ENCODE measurements at regions not wholly inside any gene's neighbourhood (a gene's known extent, or its start where the extent isn't known, plus 50 kb on each side); places are given as distances from the start of the nearest gene placed in this dataset.
A peak's percentile ranks its signal among the peaks of the same experiment; 100 is the strongest.
"Not testable (repeated sequence)": the region's sequence is repeated elsewhere in the genome, so short reads cannot be mapped to it uniquely, and the experiment has no call there.

- not testable (repeated sequence) for H3K4me3 ChIP-seq (ENCODE audit: low read depth, low read length); DNase-seq (ENCODE audit: low read depth)
Observed at GRCh38 chr4:4004036-4004435, 222.7 kb downstream of the OTOP1 start.

DNA sequence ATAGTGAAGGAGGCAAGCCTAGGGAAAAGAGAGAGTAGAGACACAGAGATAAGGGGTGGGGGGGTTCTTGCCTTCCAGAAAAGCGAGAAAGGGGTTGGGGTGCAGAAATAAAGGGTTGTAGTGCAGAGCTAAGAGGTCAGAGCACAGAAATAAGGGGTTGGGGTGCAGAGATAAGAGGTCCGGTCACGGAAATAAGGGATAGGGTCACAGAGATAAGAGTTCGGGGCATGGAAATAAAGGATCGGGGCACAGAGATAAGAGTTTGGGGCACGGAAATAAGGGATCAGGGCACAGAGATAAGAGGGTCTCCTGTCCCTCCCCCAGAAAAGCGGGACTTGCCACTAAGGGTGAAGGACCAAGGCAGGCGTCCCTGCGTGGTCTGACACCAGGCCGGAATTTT is 222.0 kb downstream of the OTOP1 start:
- not testable (repeated sequence) for H3K4me3 ChIP-seq (ENCODE audit: low read depth, low read length); DNase-seq (ENCODE audit: low read depth)

- not testable (repeated sequence) for DNase-seq (ENCODE audit: low read depth); H3K4me3 ChIP-seq (ENCODE audit: low read depth, low read length)
Observed at GRCh38 chr4:4006356-4006755, 220.4 kb downstream of the OTOP1 start.

DNA sequence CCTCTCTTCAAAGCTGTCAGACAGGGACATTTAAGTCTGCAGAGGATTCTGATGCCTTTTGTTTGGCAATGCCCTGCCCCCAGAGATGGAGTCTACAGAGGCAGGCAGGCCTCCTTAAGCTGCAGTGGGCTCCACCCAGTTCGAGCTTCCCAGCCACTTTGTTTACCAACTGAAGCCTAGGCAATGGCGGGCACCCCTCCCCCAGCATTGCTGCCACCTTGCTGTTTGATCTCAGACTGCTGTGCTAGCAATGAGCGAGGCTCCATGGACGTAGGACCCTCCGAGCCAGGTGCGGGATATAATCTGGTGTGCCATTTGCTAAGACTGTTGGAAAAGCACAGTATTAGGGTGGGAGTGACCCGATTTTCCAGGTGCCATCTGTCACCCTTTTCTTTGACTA is 207.7 kb downstream of the OTOP1 start:
- not testable (repeated sequence) for DNase-seq (ENCODE audit: low read depth); H3K4me3 ChIP-seq (ENCODE audit: low read depth, low read length)

DNA sequence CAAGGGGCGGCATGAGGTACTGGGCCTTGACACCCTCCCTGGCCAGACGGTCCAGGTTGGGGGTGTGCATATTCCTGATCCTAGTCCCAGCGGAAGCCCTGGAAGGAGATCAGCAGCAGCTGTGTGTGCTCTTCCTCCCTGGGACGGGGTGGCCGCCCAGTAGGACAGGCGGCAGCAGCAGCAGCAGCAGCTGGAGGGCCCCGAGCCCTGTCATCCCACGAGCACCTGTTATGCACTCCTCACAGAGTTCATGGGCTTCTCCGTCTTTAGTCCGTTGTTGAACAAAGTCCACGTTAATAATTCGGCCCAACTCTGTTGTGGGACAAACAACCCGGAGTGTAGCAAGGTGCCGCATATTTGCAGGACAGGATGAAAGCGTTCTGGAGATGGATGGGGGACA is 205.6 kb downstream of the OTOP1 start:
- H3K4me3 ChIP-seq (ENCODE audit: low read depth, low read length); DNase-seq (ENCODE audit: low read depth): not testable (repeated sequence)

DNA sequence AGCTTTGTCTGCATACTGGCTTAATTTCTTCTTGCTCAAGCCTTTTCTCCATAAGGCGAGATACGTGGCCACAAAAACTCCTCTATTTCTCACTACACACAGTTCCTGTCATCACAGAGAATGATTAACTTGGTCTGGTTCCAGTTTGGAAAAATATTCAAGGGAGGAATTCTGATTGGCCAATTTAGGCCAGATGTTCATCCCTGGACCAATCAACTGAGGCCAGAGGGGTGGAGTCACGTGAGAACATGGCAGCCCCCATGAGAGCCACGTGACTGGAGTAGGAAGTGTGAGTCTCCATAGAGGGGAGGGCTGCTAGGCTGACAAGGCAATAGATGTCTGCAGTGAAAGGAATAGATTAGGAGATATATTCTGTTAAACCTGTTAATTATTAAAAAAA is 200.0 kb downstream of the OTOP1 start:
- DNase-seq (ENCODE audit: low read depth); H3K4me3 ChIP-seq (ENCODE audit: low read depth, low read length): not testable (repeated sequence)

- not testable (repeated sequence) for DNase-seq (ENCODE audit: low read depth); H3K4me3 ChIP-seq (ENCODE audit: low read depth, low read length)
Observed at GRCh38 chr4:4028752-4029151, 198.0 kb downstream of the OTOP1 start.

- DNase-seq (ENCODE audit: low read depth); H3K4me3 ChIP-seq (ENCODE audit: low read depth, low read length): not testable (repeated sequence)
Observed at GRCh38 chr4:4030509-4030908, 196.2 kb downstream of the OTOP1 start.

GRCh38 chr4:4031446-4032135 is 195.1 kb downstream of the OTOP1 start:
- DNase-seq (ENCODE audit: low read depth); H3K4me3 ChIP-seq (ENCODE audit: low read depth, low read length): not testable (repeated sequence)

DNA sequence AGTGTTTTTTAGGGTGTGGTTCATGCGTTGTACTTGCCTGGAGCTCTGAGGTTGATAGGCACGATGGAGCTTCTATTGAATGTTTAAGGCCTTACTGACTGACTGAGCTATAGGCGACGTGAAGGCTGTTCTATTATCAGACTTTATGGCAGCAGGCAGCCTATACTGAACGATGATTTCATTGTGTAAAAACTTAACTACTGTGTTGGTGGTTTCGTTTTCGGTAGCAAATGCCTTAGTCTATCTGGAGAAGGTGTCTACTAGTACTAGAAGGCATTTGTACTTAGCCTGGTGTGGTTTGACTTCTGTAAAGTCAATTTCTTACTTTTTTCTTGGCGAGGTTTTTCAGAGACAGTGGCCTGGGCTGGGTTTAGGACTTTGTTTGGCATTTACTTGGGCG is 194.4 kb downstream of the OTOP1 start:
- not testable (repeated sequence) for DNase-seq (ENCODE audit: low read depth)

DNA sequence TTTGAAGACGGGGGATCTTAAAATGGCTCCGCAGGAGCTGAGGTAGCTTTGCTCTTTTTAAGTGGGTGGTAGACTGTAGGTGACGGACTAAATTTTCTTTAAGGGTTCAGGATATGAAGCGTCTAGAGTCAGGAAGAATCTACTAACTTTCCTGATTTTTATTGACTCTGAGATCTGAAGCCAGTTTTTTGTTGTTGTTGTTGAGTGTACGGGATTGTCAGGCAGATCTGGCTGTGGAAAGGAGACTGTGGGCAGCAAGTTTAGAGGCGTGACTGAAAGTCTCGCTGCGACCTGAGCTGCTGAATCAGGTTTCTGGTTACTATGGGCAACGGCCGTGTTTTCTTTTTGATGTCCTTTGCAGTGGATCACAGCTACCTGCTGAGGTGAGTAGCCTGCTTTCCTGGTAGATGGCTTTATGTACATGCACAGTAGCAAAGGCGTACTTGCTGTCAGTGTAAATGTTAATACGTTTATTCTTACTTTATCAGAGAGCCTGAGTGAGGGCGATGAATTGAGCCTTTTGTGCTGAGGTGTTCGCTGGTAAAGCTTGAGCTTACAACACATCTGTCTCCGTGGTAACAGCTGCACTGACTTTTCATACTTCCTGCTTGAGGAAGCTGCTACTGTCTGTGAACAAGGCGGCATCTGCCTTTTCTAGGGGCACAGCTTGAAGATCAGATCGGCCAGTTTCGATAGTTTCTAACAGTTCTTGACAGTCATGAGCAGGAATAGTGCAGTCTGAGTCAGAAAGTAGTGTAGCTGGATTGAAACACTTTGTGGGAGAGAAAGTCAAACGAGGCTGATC is 193.7 kb downstream of the OTOP1 start:
- not testable (repeated sequence) for H3K4me3 ChIP-seq (ENCODE audit: low read depth, low read length); DNase-seq (ENCODE audit: low read depth)

More for the DNA sequence above, 194.4 kb downstream of the OTOP1 start:
- H3K4me3 ChIP-seq (ENCODE audit: low read depth, low read length): not testable (repeated sequence)

DNA sequence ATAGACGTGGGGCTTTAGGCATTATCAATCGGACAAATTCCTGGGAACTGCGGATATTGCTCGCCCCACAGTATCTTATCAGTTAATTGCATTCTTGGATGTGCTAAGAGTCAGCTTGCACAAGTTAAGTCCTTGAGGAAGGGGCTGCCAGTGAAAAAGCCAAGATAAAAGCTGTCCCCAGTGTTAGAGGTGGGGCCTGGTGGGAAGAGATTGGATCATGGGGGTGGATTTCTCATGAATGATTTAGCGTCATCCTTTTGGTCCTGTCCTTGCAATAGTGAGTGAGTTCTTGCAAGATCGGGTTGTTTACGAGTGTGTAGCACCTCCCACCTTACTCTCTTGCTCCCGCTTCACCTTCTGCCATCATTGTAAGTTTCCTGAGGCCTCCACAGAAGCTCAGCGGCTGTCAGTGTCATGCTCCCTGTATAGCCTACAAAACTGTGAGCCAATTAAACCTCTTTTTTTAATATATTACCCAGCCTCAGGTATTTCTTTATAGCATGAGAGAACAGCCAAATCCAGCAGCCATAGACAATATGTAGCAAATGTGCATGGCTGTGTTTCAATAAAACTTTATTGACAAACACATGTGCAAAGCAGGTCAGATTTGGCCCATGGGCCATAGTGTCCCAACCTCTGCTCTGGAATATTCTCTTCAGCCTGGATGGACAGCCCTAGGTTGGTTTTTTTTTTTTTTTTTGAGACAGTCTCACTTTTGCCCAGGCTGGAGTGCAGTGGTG is 189.2 kb downstream of the OTOP1 start:
- not testable (repeated sequence) for DNase-seq (ENCODE audit: low read depth); H3K4me3 ChIP-seq (ENCODE audit: low read depth, low read length)

GRCh38 chr4:4045823-4046222 is 180.9 kb downstream of the OTOP1 start:
- not testable (repeated sequence) for H3K4me3 ChIP-seq (ENCODE audit: low read depth, low read length); DNase-seq (ENCODE audit: low read depth)

DNA sequence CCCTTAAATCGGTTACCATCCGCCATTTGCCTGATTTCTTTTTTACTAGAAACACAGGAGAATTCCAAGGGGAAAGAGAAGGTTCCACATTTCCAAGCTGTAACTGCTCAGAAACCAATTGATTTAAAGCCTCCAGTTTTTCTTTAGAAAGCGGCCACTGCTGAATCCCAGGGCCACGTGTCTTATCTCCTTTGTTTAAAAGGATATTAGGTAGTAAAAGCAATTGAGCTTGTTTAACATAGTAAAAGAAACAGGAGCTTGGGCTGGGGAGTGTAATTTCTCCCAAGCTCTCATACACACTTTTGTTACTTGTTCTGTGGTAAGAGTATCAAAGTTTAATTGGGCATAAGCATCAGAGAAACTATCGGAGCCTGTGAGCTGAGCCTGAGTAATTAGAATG is 180.0 kb downstream of the OTOP1 start:
- not testable (repeated sequence) for DNase-seq (ENCODE audit: low read depth); H3K4me3 ChIP-seq (ENCODE audit: low read depth, low read length)

DNA sequence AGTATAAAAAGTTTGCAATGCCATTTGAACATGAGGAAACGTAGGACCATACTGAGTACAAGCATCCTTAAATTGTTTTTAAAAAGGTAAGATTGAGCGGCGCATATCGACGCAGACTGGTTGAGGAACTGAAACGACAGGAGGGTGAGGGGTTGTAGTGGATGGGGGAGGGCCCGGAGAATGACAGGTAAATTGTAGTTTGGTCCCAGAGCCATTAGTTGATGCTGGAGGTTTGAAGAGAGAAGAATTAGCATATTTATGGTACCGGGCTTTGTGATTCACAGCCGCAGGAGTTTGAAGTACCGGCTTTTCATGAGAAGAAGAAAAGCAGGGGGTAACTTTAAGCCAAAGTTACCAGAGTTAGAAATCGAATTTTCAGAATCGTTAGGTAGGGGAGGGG is 179.5 kb downstream of the OTOP1 start:
- DNase-seq (ENCODE audit: low read depth); H3K4me3 ChIP-seq (ENCODE audit: low read depth, low read length): not testable (repeated sequence)

DNA sequence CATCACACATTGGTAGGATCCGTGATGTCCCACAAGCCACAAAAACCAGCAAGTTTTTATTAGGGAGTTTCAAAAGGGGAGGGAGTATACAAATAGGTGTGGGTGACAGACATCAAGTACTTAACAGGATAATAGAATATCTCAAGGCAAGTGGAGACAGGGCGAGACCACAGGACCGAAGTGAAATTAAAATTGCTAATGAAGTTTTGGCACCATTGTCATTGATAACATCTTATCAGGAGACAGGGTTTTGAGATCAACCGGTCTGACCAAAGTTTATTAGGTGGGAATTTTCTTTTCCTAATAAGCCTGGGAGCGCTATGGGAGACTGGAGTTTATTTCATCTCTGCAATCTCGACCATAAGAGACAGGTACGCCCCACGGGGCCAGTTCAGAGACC is 178.5 kb downstream of the OTOP1 start:
- H3K4me3 ChIP-seq (ENCODE audit: low read depth, low read length); DNase-seq (ENCODE audit: low read depth): not testable (repeated sequence)

DNA sequence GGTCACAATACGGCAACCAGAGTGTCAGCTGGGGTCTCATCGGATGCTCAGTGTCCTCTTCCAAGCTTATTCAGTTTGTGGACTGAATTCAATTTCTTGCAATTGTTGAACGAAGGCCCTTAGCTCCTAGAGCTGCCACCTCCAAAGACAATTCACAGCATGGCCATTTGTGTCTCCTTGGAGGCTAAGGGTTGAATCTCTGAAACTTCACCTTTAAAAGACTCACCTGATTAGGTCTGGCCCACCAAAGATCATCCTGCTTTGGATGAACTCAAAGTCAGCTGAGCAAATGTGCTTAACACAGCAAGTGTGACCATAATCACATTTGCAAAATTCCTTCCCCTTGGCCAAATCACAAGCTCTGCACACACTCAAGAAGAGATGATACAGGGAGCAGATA is 175.9 kb downstream of the OTOP1 start:
- H3K4me3 ChIP-seq (ENCODE audit: low read depth, low read length); DNase-seq (ENCODE audit: low read depth): not testable (repeated sequence)

- DNase-seq (ENCODE audit: low read depth); H3K4me3 ChIP-seq (ENCODE audit: low read depth, low read length): not testable (repeated sequence)
Observed at GRCh38 chr4:4052933-4053332, 173.8 kb downstream of the OTOP1 start.

DNA sequence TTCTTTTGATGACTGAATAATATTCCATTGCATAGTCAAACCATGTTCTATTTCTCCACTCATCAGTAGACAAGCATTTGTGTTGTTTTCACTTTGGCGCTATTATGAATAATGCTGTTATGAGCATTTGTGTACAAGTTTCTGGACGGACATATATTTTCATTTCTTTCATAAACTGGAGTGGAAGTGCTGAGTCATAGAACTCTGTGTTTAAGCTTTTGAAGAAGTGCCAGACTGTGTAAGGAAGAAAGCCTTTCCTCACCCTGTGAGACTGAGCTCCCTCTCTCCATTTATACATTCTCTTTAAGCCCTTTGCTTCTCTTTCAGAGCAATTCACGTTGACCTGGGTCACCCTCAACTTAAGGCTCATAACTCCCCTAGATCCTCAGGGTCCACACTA is 169.5 kb downstream of the OTOP1 start:
- H3K4me3 ChIP-seq (ENCODE audit: low read depth, low read length): not testable (repeated sequence)
- peak; percentile 15 for DNase-seq (ENCODE audit: low read depth)

All from fibroblast of the aortic adventitia (primary cell).